ENCODE measurements at regions not wholly inside any gene's neighbourhood (a gene's known extent, or its start where the extent isn't known, plus 50 kb on each side); places are given as distances from the start of the nearest gene placed in this dataset.

GRCh38 chr16:13510425-13511151, 409.4 kb upstream of the ERCC4 start:
- TF ChIP-seq CTCF (IDR thresholded peaks at IDR 0.05) (peak in 1 of 4 experiments; percentile 3), POLR2A (IDR thresholded peaks at IDR 0.05) (no peak)
